ENCODE measurements at regions not wholly inside any gene's neighbourhood (a gene's known extent, or its start where the extent isn't known, plus 50 kb on each side); places are given as distances from the start of the nearest gene placed in this dataset. TPM values are rescaled to one million over a fixed set of nuclear protein-coding genes. Genes with fewer than 3 reads are reported as not detected.

Small RNA genes in the stretch of these regions (small RNA-seq; reads per million reads assigned to genes)
- not detected for gene AF246928.1 (ENCODE audit: low replicate concordance)
- not detected for gene CYCSP42 (ENCODE audit: low replicate concordance)
- gene RNU6-1326P (ENCODE audit: low replicate concordance) = not detected

Data from GM23338 (cell line).